HL-60 (cell line): ENCODE measurements at regions not wholly inside any gene's neighbourhood (a gene's known extent, or its start where the extent isn't known, plus 50 kb on each side); places are given as distances from the start of the nearest gene placed in this dataset.

ENCODE experiments used
- DNase-seq, 2 experiments: peaks; one replicate each; pipeline ENCODE4 v3.0.0-alpha.2; 2010 to 2020; ENCODE audit warnings: low read depth in 1 of 2, low spot score in 1 of 2
- H3K27ac ChIP-seq: fragments of 250-450 bp; sonication (Bioruptor Pico); replicated peaks from 2 replicates; pipeline ENCODE4 v1.5.1; 2020; ENCODE audit warnings: mild to moderate bottlenecking, moderate library complexity
- H3K27me3 ChIP-seq: fragments of 250-450 bp; sonication (Bioruptor Pico); 2 replicates; pipeline ENCODE4 v1.5.1; 2021; ENCODE audit warnings: mild to moderate bottlenecking, moderate library complexity; ENCODE audit not compliant: insufficient read depth, poor library complexity, severe bottlenecking
- H3K4me3 ChIP-seq: replicated peaks from 2 replicates; pipeline ENCODE4 v1.5.1; 2011; ENCODE audit warnings: mild to moderate bottlenecking, control low read depth, low read length; ENCODE audit not compliant: insufficient read depth
- CTCF ChIP-seq: IDR thresholded peaks from one replicate; pipeline ENCODE4 v1.5.1; 2011; ENCODE audit warnings: low read length, control low read depth, inconsistent platforms; ENCODE audit not compliant: insufficient read depth
- GABPA ChIP-seq: IDR thresholded peaks from 2 replicates; pipeline ENCODE4 v1.6.1; 2012; ENCODE audit warnings: low read depth
- POLR2AphosphoS5 ChIP-seq: IDR thresholded peaks from 2 replicates; pipeline ENCODE4 v1.6.1; 2012; ENCODE audit warnings: low read depth
- REST ChIP-seq: IDR thresholded peaks from 2 replicates; pipeline ENCODE4 v1.6.1; 2012; ENCODE audit warnings: low read depth; ENCODE audit not compliant: insufficient replicate concordance
- SPI1 ChIP-seq: IDR thresholded peaks from 2 replicates; pipeline ENCODE4 v1.6.1; 2012; ENCODE audit warnings: low read depth, mild to moderate bottlenecking, borderline replicate concordance

DNA sequence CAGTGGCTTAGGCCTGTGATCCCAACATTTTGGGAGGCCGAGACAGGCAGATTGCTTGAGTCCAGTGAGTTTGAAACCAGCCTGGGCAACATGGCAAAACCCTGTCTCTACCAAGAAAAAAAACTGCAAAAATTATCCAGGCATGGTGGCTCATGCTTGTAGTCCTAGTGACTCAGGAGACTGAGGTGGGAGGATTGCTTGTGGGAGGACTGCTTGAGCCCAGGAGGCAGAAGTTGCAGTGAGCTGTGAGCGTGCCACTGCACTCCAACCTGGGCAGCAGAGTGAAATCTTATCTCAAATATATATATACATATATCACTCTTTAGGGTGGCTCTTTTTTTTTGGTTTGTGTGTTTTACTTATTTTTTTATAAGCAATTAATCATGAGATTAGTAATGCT is 83.7 kb upstream of the WDR72 start:
- no peak overlapping the region for H3K4me3 ChIP-seq
- H3K27ac ChIP-seq: no peak overlapping the region
- TF ChIP-seq GABPA (no peak), REST (no peak)
- no peaks in the 10 kb centered on the region for H3K27me3 ChIP-seq
- DNase-seq: no peak

- DNase-seq: no peak
- no peak overlapping the region for H3K4me3 ChIP-seq
- H3K27me3 ChIP-seq: no peaks in the 10 kb centered on the region
- H3K27ac ChIP-seq: no peak overlapping the region
- no peak for TF ChIP-seq SPI1
- no peak for TF ChIP-seq POLR2AphosphoS5
- TF ChIP-seq CTCF: no peak
- no peak for TF ChIP-seq GABPA
- TF ChIP-seq REST: no peak
These were observed 82.2 kb upstream of the WDR72 start for GRCh38 chr15:53841651-53842050.

DNA sequence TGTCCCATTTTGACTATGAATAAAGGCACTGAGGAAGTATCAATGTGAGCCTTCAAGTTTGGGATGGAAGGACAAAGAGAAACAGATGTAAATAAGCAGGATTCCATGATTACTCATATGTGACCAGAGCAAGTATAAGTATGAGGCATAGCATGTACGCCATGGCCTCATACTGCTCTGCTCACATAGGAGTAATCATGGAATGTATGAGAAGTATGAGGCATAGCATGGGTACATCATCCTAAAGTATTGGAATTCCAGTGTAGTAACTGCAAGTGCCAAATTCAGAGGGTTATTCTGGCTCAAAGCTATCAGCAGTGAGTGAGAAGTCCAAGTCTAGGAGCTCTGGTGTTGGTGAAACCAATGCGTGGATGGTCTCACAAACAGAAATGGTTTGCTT is 81.2 kb upstream of the WDR72 start:
- DNase-seq: no peak
- Histone ChIP-seq H3K27me3 (no peaks in the 10 kb centered on the region), H3K4me3 (no peak overlapping the region), H3K27ac (no peak overlapping the region)
- TF ChIP-seq GABPA (no peak), POLR2AphosphoS5 (no peak), REST (no peak), CTCF (no peak), SPI1 (no peak)

GRCh38 chr15:53837263-53837662 is 77.8 kb upstream of the WDR72 start:
- Histone ChIP-seq H3K4me3 (no peak overlapping the region), H3K27ac (no peak overlapping the region), H3K27me3 (no peaks in the 10 kb centered on the region)
- no peak for DNase-seq
- TF ChIP-seq SPI1 (no peak), CTCF (no peak), GABPA (no peak), POLR2AphosphoS5 (no peak), REST (no peak)
